Ascending aorta (tissue), 2 donors: ENCODE measurements at regions not wholly inside any gene's neighbourhood (a gene's known extent, or its start where the extent isn't known, plus 50 kb on each side); places are given as distances from the start of the nearest gene placed in this dataset.
"Not testable (repeated sequence)": the region's sequence is repeated elsewhere in the genome, so short reads cannot be mapped to it uniquely, and the experiment has no call there.

Experiments
- DNase-seq, 2 donors: peaks; one replicate each; pipeline ENCODE4 v3.0.0-alpha.2; 2019; ENCODE audit warnings: low spot score in 2 of 2
- H3K27ac ChIP-seq, 2 donors: fragments of 200-600 bp; sonication (generic); one replicate each; pipeline ENCODE4 v1.5.1; 2016 to 2017; ENCODE audit warnings: mild to moderate bottlenecking in 1 of 2
- H3K27me3 ChIP-seq: fragments of 200-600 bp; sonication (generic); one replicate; pipeline ENCODE4 v1.5.1; 2017
- H3K36me3 ChIP-seq, 2 donors: fragments of 200-600 bp; sonication (generic); one replicate each; pipeline ENCODE4 v1.5.1; 2016
- H3K4me1 ChIP-seq, 2 donors: fragments of 200-600 bp; sonication (generic); one replicate each; pipeline ENCODE4 v1.5.1; 2016 to 2017; ENCODE audit warnings: mild to moderate bottlenecking in 1 of 2
- H3K4me3 ChIP-seq, 2 donors: fragments of 200-600 bp; sonication (generic); one replicate each; pipeline ENCODE4 v1.5.1; 2016 to 2017; ENCODE audit warnings: mild to moderate bottlenecking in 1 of 2
- H3K9me3 ChIP-seq, 2 donors: fragments of 200-600 bp; sonication (generic); one replicate each; pipeline ENCODE4 v1.5.1; 2016
- CTCF ChIP-seq, 3 experiments: fragments of 200-600 bp in 2 of 3; fragments of 450-650 bp in 1 of 3; sonication (generic) in 2 of 3; IDR thresholded peaks; one replicate each; pipeline ENCODE4 v1.5.1; 2016 to 2019; ENCODE audit warnings: antibody characterized with exemption in 3 of 3, mild to moderate bottlenecking in 1 of 3, moderate library complexity in 1 of 3
- intact Hi-C: fragments of 100-400 bp; cut with DNase I; formaldehyde crosslinking; loops from one replicate; pipeline ENCODE4 v1.15.1; 2023

GRCh38 chr17:65292430-65292829 lies 155.3 kb downstream of the RGS9 start:
- Histone ChIP-seq H3K27me3 (no peaks in the 10 kb centered on the region), H3K9me3 (no peaks in the 10 kb centered on the region), H3K4me1 (peaks cover 0 to 3% of the 10 kb centered on the region in 2 donors), H3K27ac (no peak overlapping the region), H3K4me3 (no peak overlapping the region), H3K36me3 (no peaks in the 10 kb centered on the region)
- intact Hi-C loops = loop anchor here (5.0 kb wide), 2 partner anchors 60 to 875 kb away; no protein-coding TSS in a partner anchor
- TF ChIP-seq CTCF (IDR thresholded peaks at IDR 0.05) = no peak
- DNase-seq = no peak

GRCh38 chr17:65291301-65291700 lies 154.1 kb downstream of the RGS9 start:
- intact Hi-C loops = loop anchor here (5.0 kb wide), 2 partner anchors 59 to 876 kb away; no protein-coding TSS in a partner anchor
- not testable (repeated sequence) for H3K4me3 ChIP-seq, H3K9me3 ChIP-seq, H3K27me3 ChIP-seq, H3K4me1 ChIP-seq, H3K36me3 ChIP-seq, H3K27ac ChIP-seq
- DNase-seq = peak in 1 of 2 donors; percentile 35

GRCh38 chr17:65290616-65291015 lies 153.4 kb downstream of the RGS9 start:
- TF ChIP-seq CTCF (IDR thresholded peaks at IDR 0.05) = no peak
- Histone ChIP-seq H3K36me3 (no peaks in the 10 kb centered on the region), H3K4me3 (no peak overlapping the region), H3K27ac (no peak overlapping the region), H3K4me1 (peaks cover 0 to 3% of the 10 kb centered on the region in 2 donors), H3K9me3 (no peaks in the 10 kb centered on the region), H3K27me3 (no peaks in the 10 kb centered on the region)
- peak in 1 of 2 donors; percentile 25 for DNase-seq
- intact Hi-C loops = loop anchor here (5.0 kb wide), 2 partner anchors 58 to 877 kb away; no protein-coding TSS in a partner anchor

GRCh38 chr17:65290056-65290455 lies 152.9 kb downstream of the RGS9 start:
- intact Hi-C loops = loop anchor here (5.0 kb wide), 2 partner anchors 58 to 877 kb away; no protein-coding TSS in a partner anchor
- H3K9me3 ChIP-seq = no peaks in the 10 kb centered on the region
- TF ChIP-seq CTCF (IDR thresholded peaks at IDR 0.05) = no peak
- H3K4me3 ChIP-seq = no peak overlapping the region
- no peak overlapping the region for H3K27ac ChIP-seq
- DNase-seq = no peak
- H3K4me1 ChIP-seq = peaks cover 0 to 3% of the 10 kb centered on the region in 2 donors
- no peaks in the 10 kb centered on the region for H3K27me3 ChIP-seq
- no peaks in the 10 kb centered on the region for H3K36me3 ChIP-seq

GRCh38 chr17:65287040-65287439 lies 149.9 kb downstream of the RGS9 start:
- TF ChIP-seq CTCF (IDR thresholded peaks at IDR 0.05) = no peak
- intact Hi-C loops = no loop called here
- DNase-seq = peak in 1 of 2 donors; percentile 12

GRCh38 chr17:65283704-65284103 lies 146.5 kb downstream of the RGS9 start:
- no peak overlapping the region for H3K4me3 ChIP-seq
- H3K9me3 ChIP-seq = no peaks in the 10 kb centered on the region
- H3K4me1 ChIP-seq = no peaks in the 10 kb centered on the region
- no peak overlapping the region for H3K27ac ChIP-seq
- DNase-seq = peak; percentile 11 to 55
- H3K36me3 ChIP-seq = no peaks in the 10 kb centered on the region
- H3K27me3 ChIP-seq = no peaks in the 10 kb centered on the region
- intact Hi-C loops = no loop called here
- no peak for TF ChIP-seq CTCF (IDR thresholded peaks at IDR 0.05)

More at GRCh38 chr17:65287040-65287439, 149.9 kb downstream of the RGS9 start:
- Histone ChIP-seq H3K4me1 (no peaks in the 10 kb centered on the region), H3K27ac (no peak overlapping the region), H3K36me3 (no peaks in the 10 kb centered on the region), H3K27me3 (no peaks in the 10 kb centered on the region), H3K4me3 (no peak overlapping the region), H3K9me3 (no peaks in the 10 kb centered on the region)
